ENCODE measurements at regions not wholly inside any gene's neighbourhood (a gene's known extent, or its start where the extent isn't known, plus 50 kb on each side); places are given as distances from the start of the nearest gene placed in this dataset.
"Not testable (repeated sequence)": the region's sequence is repeated elsewhere in the genome, so short reads cannot be mapped to it uniquely, and the experiment has no call there.

DNA sequence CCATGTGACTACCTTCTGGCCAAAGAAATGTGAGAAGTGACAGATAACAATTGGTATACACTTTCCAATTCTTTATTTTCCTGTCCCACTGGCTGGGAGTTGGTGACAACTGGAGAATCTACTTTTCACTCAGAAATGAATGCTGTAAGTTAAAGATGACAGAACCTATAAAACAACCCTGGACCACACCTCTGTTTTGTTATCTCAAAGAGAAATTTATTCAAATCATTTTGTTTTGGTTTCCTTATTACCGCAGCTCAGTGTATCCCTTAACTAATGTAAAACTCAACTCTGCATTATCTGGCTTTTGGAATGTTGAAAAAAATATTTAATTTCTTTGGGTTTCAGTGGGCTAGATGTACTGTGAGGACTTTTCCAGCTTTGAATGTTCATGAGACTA lies 469.8 kb downstream of the PCDH7 start:
- DNase-seq = no peak

DNA sequence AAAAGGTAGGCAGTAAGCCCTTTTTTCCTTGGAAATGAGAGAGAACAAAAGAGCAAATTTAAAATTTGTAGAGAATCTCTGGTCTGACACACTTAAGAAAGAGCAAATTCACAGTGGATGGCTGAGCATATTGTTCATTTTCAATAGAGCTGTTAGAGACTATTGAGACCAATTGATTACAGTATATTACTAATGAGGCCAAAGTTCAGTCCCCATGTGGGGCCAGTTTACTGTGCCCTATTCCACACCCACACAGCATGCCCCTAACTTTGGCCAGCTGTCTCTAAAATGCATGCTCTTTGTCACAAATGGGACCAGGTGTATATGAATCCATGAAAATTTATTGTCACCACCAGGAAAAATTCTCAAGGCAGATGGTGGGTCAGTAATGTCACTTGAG lies 470.5 kb downstream of the PCDH7 start:
- no peak for DNase-seq

DNA sequence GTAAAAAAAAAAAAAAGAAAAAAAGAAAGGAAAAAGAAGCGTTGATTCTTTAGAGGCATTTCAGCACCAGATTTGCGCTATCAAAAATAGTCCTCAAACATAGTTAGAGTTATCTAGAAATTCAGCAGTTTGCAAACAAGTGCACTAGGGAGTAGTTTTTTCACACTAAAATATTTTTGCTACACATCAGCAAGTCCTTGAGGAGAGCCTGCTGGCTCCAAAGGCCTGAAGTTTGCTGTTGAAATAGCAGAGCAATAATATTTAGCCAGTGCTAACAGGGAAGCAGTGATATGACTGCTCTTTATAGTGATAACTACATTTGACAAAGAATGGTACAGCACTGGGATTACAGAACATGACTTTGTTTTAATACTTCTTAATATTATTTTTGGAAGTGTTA lies 472.2 kb downstream of the PCDH7 start:
- DNase-seq = peak in 1 of 2 donors; percentile 16

DNA sequence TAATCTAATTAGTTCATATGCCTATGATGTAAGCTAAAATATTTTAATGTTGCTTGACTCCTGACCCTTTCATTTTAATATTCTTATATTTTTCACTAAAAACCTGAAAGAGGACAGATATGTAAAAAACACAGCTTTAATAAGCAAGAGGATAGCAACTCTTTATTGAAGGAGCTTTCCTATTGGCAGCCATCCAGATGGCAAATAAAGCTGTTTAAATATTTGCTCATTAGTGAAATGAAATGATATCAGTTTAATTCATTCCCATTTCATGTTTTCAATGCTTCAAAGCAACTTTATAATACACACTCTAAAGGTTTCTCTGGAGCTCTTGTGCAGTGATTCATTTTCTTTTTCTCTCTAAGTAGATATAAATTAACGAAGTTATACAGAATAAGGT lies 473.4 kb downstream of the PCDH7 start:
- DNase-seq = peak in 1 of 2 donors; percentile 18

DNA sequence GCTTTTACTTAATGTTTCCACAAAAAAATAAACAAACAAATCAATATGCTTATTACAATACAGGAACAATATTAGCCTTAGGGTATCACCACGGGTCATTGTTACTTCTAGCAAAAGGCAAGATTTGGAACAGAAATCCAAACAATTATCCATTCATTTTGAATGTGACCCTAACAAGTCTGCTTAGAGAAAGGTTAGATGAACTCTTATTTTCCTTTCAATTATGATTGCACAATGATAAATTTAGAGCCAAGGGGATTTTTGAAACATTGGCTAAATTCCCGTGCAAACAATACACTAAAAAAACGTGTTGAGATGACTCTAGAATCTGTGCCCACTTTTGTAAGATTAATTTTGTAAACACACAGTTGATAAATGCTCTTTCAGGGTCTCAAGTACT lies 474.7 kb downstream of the PCDH7 start:
- DNase-seq = peak in 1 of 2 donors; percentile 12

DNA sequence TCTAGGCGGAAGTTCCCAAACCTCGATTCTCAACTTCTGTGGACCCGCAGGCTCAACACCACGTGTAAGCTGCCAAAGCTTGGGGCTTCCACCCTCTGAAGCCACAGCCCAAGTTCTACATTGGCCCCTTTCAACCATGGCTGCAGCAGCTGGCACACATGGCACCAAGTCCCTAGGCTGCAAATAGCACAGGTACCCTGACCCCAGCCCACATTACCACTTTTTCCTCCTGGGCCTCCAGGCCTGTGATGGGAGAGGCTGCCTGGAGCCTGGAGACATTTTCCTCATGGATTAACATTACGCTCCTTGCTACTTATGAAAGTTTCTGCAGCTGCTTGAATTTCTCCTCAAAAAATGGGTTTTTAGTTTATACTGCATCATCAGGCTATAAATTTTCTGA lies 479.5 kb downstream of the PCDH7 start:
- DNase-seq = no peak

DNA sequence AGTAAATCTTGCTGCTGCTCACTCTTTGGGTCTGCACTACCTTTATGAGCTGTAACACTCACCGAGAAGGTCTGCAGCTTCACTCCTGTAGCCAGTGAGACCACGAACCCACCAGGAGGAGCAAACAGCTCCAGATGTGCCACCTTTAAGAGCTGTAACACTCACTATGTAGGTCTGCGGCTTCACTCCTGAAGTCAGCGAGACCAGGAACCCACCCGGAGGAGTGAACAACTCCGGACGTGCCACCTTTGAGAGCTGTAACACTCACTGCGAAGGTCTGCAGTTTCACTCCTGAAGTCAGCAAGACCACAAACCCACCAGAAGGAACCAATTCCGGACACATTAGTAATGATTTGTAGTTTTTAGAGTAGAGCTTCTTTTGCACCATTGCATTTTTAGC lies 481.9 kb downstream of the PCDH7 start:
- DNase-seq = not testable (repeated sequence)

DNA sequence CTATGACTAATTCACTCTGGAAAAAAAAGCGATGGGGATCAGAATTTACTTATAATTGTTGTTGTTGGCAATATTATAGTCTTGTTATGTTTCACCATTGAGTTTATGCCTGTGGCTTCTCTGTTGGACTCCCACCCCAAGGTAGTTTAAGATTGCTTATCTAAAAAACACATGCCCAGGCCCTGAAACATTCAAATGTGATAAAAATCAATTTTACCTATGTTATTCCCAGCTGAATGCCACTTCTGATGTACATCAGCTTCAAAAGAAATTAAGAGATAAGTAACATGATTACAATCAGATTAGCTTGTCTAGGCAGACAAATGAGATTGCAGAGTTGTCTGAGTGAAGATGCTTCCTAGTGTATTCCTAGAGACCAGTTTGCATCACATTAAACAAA lies 484.7 kb downstream of the PCDH7 start:
- no peak for DNase-seq

DNA sequence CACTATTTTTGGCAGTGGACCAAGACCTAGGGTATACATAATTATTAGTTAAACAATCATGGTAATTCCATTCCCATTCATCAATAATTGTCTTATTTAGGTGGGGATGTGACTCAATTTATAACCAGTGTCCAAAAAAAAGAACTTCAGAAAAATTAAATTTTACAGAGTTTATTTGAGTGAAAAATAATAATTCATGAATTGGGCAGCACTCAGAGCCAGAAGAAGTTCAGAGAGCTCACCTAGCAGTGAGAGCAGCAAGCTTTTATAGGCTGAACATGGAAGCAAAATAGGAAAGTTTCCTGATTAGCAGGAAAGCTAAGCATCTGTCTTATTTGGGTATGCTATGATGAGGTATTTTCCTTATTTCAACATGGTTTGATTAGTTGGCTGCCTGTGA lies 500.8 kb downstream of the PCDH7 start:
- DNase-seq = no peak

DNA sequence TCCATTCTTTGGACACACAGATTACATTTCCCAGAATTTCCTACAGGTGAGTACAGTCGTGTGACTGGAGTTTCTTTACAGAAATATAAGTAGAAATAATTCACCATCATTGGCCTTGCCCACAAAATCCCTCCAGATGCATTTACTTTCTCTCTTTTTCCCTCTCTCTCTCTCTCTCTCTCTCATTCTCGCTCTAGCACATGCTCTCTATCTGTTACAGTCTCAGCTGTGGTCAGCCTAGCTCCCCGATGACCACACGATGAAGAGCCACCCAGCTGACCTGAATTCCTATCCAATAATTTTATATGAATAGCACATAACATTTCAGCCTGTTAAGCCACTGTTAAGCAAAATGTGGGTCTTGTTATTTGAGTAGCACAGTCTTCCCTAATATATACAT lies 507.9 kb downstream of the PCDH7 start:
- no peak for DNase-seq

DNA sequence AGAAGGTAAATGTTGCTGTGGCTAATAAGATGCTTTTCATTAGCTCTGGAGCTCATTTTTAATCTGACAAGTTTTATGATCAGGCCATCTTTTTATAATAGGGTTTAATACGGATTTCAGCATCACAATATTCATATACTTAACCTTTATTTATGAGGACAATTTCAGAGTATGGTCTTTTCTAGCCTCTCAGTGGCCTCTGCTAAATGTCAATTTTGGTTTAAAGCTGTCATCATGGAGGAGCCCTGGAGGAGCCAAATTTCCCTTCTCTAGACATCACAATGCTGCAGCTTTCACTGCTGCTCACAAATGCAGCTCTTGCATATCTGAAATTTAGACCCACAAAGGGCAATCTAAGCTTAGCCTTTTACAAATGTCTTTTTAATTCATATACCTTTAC lies 510.4 kb downstream of the PCDH7 start:
- no peak for DNase-seq

DNA sequence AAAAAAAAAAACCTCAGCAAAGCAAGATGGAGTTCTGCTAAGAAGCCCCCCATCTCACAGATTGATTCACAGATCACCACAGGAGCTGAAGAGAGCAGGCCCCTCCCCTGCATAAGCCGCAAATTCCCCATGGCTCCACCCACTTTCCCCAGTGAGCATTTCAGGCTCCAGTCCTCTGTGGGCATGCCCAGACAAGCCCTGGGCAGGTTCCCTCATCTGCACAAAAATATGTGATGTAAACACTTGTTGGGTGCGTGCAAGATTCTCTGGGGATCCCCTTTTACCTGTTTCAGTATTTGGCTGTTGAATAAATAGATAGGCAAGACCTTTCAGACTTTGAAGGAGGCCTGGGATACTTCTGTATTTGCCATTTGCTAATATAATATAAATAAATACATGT lies 514.3 kb downstream of the PCDH7 start:
- DNase-seq = no peak

DNA sequence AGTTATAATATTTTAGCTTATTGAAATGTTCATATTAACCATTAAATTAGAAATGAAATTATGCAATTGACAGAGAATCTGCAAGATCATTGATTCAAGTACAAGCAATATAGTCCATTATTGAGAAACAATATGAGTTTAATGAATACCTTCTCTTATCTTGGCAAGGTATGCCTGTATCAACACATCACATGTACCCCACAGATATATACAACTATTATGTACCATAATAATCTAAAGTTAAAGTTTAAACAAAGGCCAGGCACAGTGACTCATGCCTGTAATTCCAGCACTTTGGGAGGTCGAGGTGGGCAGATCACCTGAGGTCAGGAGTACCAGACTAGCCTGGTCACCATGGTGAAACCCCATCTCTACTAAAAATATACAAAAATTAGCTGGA lies 514.7 kb downstream of the PCDH7 start:
- DNase-seq = no peak

DNA sequence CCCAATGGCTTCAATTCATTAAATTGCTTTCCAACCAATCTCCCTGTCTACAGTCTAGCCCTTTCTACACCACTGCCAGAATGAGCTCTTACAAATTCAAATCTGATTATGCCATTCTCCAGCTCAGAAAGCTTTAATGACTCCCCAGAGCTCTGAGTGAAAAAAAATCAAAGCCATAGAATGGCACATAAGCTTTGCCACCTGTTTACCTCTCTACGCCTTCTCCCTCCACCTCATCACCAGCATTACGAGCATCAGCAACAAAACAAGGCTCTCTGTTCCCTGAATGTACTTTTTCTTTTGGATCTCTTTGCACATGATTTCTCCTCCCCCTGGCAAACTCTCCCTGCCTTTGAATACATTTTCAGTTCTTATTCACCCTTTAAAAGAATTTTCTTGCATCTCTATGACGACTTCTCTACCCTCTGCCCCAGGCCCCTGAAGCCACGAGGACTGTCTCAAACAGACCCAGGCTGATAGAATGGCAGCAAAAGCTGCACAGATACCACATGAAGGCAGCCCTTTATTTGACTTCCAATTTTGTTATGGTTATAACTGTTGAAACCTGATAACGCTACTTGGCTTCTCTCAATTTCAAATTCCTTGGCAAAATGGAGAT lies 516.0 kb downstream of the PCDH7 start:
- DNase-seq = no peak

DNA sequence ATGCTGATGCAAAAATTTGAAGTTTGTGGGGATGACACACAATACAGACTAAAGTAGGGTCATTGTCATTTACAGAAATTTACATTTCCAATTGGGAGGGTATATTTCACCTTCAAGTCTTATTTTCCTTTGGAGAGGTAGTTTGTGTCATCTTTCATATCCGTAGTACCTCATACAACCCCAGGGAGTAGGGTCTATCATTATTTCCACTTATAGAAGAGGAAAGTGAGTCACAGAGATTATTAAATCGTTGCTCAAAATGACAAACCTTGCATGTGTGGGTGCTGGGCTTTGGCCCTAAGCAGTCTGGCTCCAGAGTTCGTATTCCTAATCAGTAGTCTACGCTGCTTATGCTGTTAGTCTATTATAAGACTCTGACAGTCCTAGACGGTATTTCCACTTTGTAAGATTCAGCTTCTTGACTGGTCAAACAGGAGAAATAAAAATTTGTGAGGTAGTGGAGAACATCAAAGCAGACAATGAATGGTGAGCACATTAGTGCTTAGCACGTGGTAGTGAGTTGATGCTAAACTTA lies 516.5 kb downstream of the PCDH7 start:
- DNase-seq = no peak

DNA sequence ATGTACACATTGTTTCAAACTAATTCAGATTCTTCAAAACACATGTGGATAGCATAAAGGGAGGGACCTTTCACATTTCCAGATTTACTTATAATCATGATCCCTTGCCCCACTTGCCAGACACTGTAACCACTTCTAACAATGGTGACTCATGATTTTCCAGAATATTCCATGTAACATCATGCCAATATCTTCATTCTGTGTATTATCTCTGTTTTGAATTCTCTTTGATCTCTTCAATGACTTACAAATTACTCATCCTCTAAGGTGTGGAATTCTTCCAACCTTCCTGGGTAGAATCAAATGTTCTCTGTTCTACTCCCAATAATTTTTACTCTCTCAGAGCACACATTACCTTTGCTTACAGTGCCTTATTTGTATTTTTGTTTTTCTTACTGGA lies 517.1 kb downstream of the PCDH7 start:
- DNase-seq = no peak

DNA sequence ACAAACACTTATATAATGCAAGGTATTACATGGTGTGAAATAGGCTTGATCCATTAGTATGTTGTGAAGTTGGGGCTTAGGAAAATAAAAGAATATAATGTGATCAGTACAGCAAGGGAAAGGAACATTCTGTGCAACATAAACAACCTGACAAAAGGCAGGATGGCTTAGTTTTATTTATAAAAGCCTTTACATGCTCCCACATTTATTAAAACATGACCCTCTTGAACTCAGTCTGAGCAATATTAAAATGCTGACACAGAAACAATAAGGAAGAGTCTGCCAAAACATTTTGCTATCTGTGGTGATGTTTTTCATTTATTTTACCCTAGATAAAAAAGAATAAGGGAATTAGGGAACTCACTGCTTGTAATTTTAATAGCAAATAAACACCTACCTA lies 519.7 kb downstream of the PCDH7 start:
- DNase-seq = no peak

DNA sequence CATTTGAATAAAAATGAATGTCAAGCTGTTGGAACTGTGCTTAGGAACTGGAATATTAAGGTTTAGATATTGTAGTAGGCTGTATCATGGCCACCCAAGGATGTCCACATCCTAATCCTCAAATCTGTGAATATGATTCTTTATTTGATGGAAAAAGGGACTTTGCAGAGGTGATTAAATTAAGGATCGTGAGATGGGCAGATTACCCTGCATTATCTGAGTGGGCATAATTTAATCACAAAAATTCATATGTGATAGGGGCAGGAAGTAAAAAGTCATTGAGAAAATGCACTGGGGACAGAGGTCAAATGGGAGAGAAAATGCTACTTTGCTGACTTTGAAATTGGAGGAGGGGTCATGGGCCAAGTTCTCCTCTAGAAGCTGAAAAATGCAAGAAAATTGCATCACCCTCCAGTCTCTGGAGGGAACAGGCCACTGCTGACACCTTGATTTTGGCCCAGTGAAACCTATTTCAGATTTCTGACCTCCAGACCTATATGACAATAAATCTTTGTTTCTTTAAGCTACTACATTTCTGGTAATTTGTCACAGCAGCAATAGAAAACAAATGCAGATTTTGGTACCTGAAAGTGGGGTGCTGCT lies 521.4 kb downstream of the PCDH7 start:
- DNase-seq = no peak

DNA sequence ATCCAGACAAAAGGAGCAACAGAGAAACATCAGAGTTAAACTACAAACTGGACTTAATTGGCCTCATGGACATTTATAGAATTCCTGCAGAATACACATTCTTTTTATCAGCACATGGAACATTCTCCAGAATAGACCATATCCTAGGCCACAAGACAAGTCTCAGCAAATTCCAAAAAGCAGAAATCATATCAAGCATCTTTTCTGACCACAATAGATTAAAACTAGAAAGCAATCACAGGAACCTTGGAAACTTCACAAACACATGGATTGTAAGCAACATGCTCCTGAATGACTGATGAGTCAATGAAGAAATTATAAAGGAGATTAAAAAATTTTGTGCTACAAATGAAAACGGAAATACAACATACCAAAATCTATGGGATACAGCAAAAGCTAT lies 526.7 kb downstream of the PCDH7 start:
- no peak for DNase-seq

DNA sequence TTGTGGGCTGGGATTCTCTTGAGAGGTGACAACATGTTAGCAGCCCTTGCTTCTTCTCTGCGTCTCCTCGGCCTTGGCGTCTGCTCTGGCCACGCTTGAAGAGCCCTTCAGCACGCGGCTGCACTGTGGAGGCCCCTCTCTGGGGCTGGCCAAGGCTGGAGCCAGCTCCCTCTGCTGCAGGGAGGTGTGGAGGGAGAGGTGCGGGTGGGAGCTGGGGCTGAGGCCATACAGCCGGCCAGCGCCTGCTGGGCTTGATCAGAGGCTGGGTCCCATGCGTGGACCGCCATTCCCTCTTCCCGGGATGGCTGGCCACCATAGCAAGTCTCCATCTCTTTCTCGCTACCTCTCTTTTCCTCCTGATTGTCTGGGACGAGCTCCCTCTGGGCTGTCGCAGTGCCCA lies 539.0 kb downstream of the PCDH7 start:
- DNase-seq = no peak

DNA sequence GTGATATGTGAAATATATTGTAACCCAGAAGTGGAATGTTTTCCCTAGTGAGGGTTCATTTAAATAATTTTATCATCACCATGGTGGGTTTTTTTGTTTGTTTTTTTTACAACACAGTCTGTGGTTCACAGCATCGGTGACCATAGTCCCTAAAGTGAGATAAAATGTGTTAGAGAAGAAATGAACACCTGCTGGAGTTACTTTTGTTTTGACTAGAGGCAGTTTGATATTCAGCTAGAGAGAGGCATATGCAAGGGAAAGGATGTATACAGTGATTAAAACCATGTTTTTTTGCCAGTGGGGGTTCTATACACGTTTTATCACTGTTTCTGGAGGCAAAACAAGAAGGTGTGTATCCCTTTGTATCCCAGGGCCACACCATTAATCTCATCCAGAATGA lies 541.5 kb downstream of the PCDH7 start:
- no peak for DNase-seq

DNA sequence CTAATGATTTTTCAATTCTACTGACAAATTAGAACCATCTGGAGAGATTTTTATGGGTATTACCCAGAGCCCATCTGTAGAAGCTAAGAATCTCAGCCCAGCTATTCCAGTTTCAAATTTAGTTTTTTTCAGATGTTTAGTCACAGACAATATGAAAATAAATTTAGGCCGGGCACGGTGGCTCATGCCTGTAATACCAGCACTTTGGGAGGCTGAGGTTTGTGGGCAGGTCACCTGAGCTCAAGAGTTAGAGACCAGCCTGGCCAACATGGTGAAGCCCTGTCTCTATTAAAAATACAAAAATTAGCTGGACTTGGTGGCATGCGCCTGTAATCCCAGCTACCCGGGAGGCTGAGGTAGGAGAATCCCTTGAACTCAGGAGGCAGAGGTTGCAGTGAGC lies 545.9 kb downstream of the PCDH7 start:
- not testable (repeated sequence) for DNase-seq

DNA sequence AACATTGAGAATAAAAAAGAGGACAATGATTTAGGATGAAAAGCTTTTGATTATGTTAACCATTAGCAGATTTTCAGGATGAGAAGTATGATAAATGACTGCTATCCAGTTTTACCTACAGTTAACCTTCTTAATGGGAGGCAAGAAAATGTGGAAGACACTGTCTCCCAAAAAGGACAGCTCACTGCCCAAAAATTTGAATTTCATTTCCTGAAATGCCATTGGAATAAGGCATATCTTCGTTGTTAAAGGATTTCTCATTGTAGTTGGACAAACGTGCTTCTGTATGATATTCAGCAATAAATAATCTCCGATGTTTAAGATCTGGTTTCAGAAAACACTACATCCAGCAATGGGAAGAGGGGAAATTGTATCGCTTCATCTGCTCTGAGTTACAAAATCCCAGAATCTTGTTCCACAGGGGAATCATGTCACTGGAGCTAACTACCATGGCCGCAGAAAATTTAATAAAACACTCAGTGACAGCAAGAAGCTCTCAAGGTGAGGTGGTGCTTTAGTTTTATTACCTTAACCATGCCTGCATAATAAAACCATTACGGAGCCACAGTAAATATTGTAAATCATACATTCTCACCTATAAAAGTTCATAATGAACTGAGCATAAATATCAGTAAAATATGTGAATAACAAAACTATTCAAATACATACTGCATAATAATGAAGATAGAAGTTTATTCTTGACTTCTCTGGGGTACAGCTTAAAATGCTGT lies 552.3 kb downstream of the PCDH7 start:
- DNase-seq = no peak
